ENCODE measurements at regions not wholly inside any gene's neighbourhood (a gene's known extent, or its start where the extent isn't known, plus 50 kb on each side); places are given as distances from the start of the nearest gene placed in this dataset.

GRCh38 chr7:94240902-94241301 lies 153.8 kb upstream of the COL1A2 start:
- Histone ChIP-seq H3K27ac (replicated peaks in 1 of 4) (no peak overlapping the region), H3K36me3 (no peaks in the 10 kb centered on the region), H3K4me1 (peaks cover 0 to 3% (median 0%) of the 10 kb centered on the region in 4 donors), H3K27me3 (no peaks in the 10 kb centered on the region), H3K9me3 (no peaks in the 10 kb centered on the region), H3K4me3 (no peak overlapping the region)
- TF ChIP-seq POLR2AphosphoS5 (IDR thresholded peaks at IDR 0.05): no peak
- TF ChIP-seq POLR2A (IDR thresholded peaks at IDR 0.05; ENCODE audit: low read depth): no peak
- TF ChIP-seq EP300 (IDR thresholded peaks at IDR 0.05): no peak
- no peak for TF ChIP-seq CTCF (IDR thresholded peaks at IDR 0.05)
- WGBS: 93% methylated on average over 6 of the region's 6 CpGs
- DNase-seq (ENCODE audit: extremely low spot score): no peak
- intact Hi-C loops (cut with DNase I): no loop called here

- Histone ChIP-seq H3K4me3 (no peak overlapping the region), H3K4me1 (peaks cover 0 to 3% (median 0%) of the 10 kb centered on the region in 4 donors), H3K27me3 (no peaks in the 10 kb centered on the region), H3K36me3 (no peaks in the 10 kb centered on the region), H3K27ac (replicated peaks in 1 of 4) (no peak overlapping the region), H3K9me3 (no peaks in the 10 kb centered on the region)
- intact Hi-C loops (cut with DNase I): no loop called here
- 84% methylated on average over 3 of the region's 3 CpGs for WGBS
- no peak for DNase-seq (ENCODE audit: extremely low spot score)
- TF ChIP-seq POLR2AphosphoS5 (IDR thresholded peaks at IDR 0.05) (no peak), EP300 (IDR thresholded peaks at IDR 0.05) (no peak), POLR2A (IDR thresholded peaks at IDR 0.05; ENCODE audit: low read depth) (no peak), CTCF (IDR thresholded peaks at IDR 0.05) (no peak)
Observed at GRCh38 chr7:94241402-94241925, 153.2 kb upstream of the COL1A2 start.

GRCh38 chr7:94243066-94243711 lies 151.5 kb upstream of the COL1A2 start:
- WGBS: 87% methylated on average over 9 of the region's 9 CpGs
- TF ChIP-seq POLR2AphosphoS5 (IDR thresholded peaks at IDR 0.05) (no peak), EP300 (IDR thresholded peaks at IDR 0.05) (no peak), CTCF (IDR thresholded peaks at IDR 0.05) (no peak), POLR2A (IDR thresholded peaks at IDR 0.05; ENCODE audit: low read depth) (no peak)
- no peak for DNase-seq (ENCODE audit: extremely low spot score)
- no peak overlapping the region for H3K27ac ChIP-seq (replicated peaks in 1 of 4)
- H3K4me3 ChIP-seq: no peak overlapping the region
- no peaks in the 10 kb centered on the region for H3K36me3 ChIP-seq
- no peaks in the 10 kb centered on the region for H3K9me3 ChIP-seq
- intact Hi-C loops (cut with DNase I): no loop called here
- H3K27me3 ChIP-seq: no peaks in the 10 kb centered on the region
- peaks cover 0 to 3% (median 0%) of the 10 kb centered on the region in 4 donors for H3K4me1 ChIP-seq

GRCh38 chr7:94244760-94245159 lies 149.9 kb upstream of the COL1A2 start:
- no peaks in the 10 kb centered on the region for H3K9me3 ChIP-seq
- no peak overlapping the region for H3K27ac ChIP-seq (replicated peaks in 1 of 4)
- intact Hi-C loops (cut with DNase I): no loop called here
- no peaks in the 10 kb centered on the region for H3K36me3 ChIP-seq
- H3K4me1 ChIP-seq: no peaks in the 10 kb centered on the region
- no peak overlapping the region for H3K4me3 ChIP-seq
- no peak for TF ChIP-seq POLR2A (IDR thresholded peaks at IDR 0.05; ENCODE audit: low read depth)
- no peak for TF ChIP-seq CTCF (IDR thresholded peaks at IDR 0.05)
- no peak for TF ChIP-seq EP300 (IDR thresholded peaks at IDR 0.05)
- no peak for TF ChIP-seq POLR2AphosphoS5 (IDR thresholded peaks at IDR 0.05)
- no peak for DNase-seq (ENCODE audit: extremely low spot score)
- no peaks in the 10 kb centered on the region for H3K27me3 ChIP-seq

GRCh38 chr7:94245500-94245899 lies 149.2 kb upstream of the COL1A2 start:
- no peaks in the 10 kb centered on the region for H3K27me3 ChIP-seq
- no peaks in the 10 kb centered on the region for H3K36me3 ChIP-seq
- no peak overlapping the region for H3K4me3 ChIP-seq
- intact Hi-C loops (cut with DNase I): no loop called here
- TF ChIP-seq CTCF (IDR thresholded peaks at IDR 0.05) (no peak), EP300 (IDR thresholded peaks at IDR 0.05) (no peak), POLR2AphosphoS5 (IDR thresholded peaks at IDR 0.05) (no peak), POLR2A (IDR thresholded peaks at IDR 0.05; ENCODE audit: low read depth) (no peak)
- no peaks in the 10 kb centered on the region for H3K4me1 ChIP-seq
- H3K27ac ChIP-seq (replicated peaks in 1 of 4): no peak overlapping the region
- 83% methylated on average over 4 of the region's 4 CpGs for WGBS
- DNase-seq (ENCODE audit: extremely low spot score): no peak
- H3K9me3 ChIP-seq: no peaks in the 10 kb centered on the region
